A549 (cell line): ENCODE measurements at regions not wholly inside any gene's neighbourhood (a gene's known extent, or its start where the extent isn't known, plus 50 kb on each side); places are given as distances from the start of the nearest gene placed in this dataset.
A peak's percentile ranks its signal among the peaks of the same experiment; 100 is the strongest.

Source experiments
- ATAC-seq, 2 experiments: fragments of 200-7000 bp in 1 of 2; fragments of >200 bp in 1 of 2; cut with Nextera tagmentation in 1 of 2; cut with Tn5 transposase in 1 of 2; 3 replicates each; pipeline versions ENCODE4 v1.8.0 to v1.9.1; 2018 to 2020; ENCODE audit warnings: mild to moderate bottlenecking in 1 of 2, moderate library complexity in 1 of 2
- CTCF ChIA-PET: fragments of 300-600 bp; sonication (Branson Sonifier 250); formaldehyde crosslinking; extraction: SDS; loops from one replicate; lab custom pipeline; 2021; ENCODE audit warnings: antibody characterized with exemption, inconsistent platforms; lab: Yijun Ruan, JAX
- POLR2A ChIA-PET: fragments of 350-600 bp; formaldehyde crosslinking; extraction: SDS; loops from one replicate; lab custom pipeline; 2021; ENCODE audit warnings: antibody characterized with exemption, inconsistent platforms; lab: Yijun Ruan, JAX
- DNase-seq, 2 experiments: peaks; one replicate each; pipeline versions ENCODE4 v3.0.0 to v3.0.0-alpha.2; 2011 to 2016; ENCODE audit warnings: low read depth in 1 of 2, low spot score in 1 of 2
- FAIRE-seq: peaks from 2 replicates; lab custom pipeline; 2011; peaks lifted over from hg19 to GRCh38; lab: Jason Lieb, UNC
- H3K27ac ChIP-seq, 2 experiments: fragments of >200 bp; sonication (Bioruptor Twin); formaldehyde crosslinking; 3 replicates each; pipeline ENCODE4 v1.5.1; 2016 to 2017
- H3K4me1 ChIP-seq: fragments of >200 bp; sonication (Bioruptor Twin); formaldehyde crosslinking; 3 replicates; pipeline ENCODE4 v1.6.1; 2016
- H3K4me2 ChIP-seq: fragments of >200 bp; sonication (Bioruptor Twin); formaldehyde crosslinking; 3 replicates; pipeline ENCODE4 v1.6.1; 2016
- H3K4me3 ChIP-seq: fragments of >200 bp; sonication (Bioruptor Twin); formaldehyde crosslinking; 3 replicates; pipeline ENCODE4 v1.5.1; 2016
- H3K9me3 ChIP-seq: fragments of >200 bp; sonication (Bioruptor Twin); formaldehyde crosslinking; 3 replicates; pipeline ENCODE4 v1.6.1; 2016
- BCL3 ChIP-seq: fragments of >200 bp; sonication (Bioruptor Twin); formaldehyde crosslinking; IDR thresholded peaks from 3 replicates; pipeline ENCODE4 v1.6.1; 2016
- CBX8 ChIP-seq: fragments of 200-600 bp; sonication (generic); IDR thresholded peaks from 2 replicates; pipeline ENCODE4 v1.6.1; 2016
- CEBPB ChIP-seq, 2 experiments: fragments of >200 bp in 1 of 2; sonication (Bioruptor Twin) in 1 of 2; formaldehyde crosslinking in 1 of 2; IDR thresholded peaks; 2 replicates each; pipeline ENCODE4 v1.6.1; 2012 to 2016
- CHD2 ChIP-seq: fragments of 150-350 bp; IDR thresholded peaks from 2 replicates; pipeline ENCODE4 v1.6.1; 2014; ENCODE audit warnings: low read length; ENCODE audit not compliant: partially characterized antibody
- EP300 ChIP-seq, 2 experiments: fragments of >200 bp; sonication (Bioruptor Twin); formaldehyde crosslinking; IDR thresholded peaks; 2 replicates in 1 of 2; 3 replicates in 1 of 2; pipeline ENCODE4 v1.6.1; 2016 to 2017
- HDAC2 ChIP-seq: fragments of 200-600 bp; sonication (generic); IDR thresholded peaks from 2 replicates; pipeline ENCODE4 v1.6.1; 2016
- HES2 ChIP-seq: fragments of >200 bp; sonication (Bioruptor Twin); formaldehyde crosslinking; IDR thresholded peaks from 2 replicates; pipeline ENCODE4 v1.6.1; 2016
- HEYL ChIP-seq: fragments of 250-450 bp; sonication (Bioruptor Pico); IDR thresholded peaks from 2 replicates; pipeline ENCODE4 v1.8.0; 2021; ENCODE audit warnings: mild to moderate bottlenecking, moderate library complexity
- HOXB13 ChIP-seq: fragments of 250-450 bp; sonication (Bioruptor Pico); IDR thresholded peaks from 2 replicates; pipeline ENCODE4 v1.5.0; 2020; ENCODE audit warnings: low read depth, mild to moderate bottlenecking, moderate library complexity
- JUN ChIP-seq, 2 experiments: fragments of >200 bp; sonication (Bioruptor Twin); formaldehyde crosslinking; IDR thresholded peaks; 2 replicates in 1 of 2; 3 replicates in 1 of 2; pipeline ENCODE4 v1.6.1; 2016 to 2017
- MAX ChIP-seq: IDR thresholded peaks from 2 replicates; pipeline ENCODE4 v1.6.1; 2012
- MAZ ChIP-seq: fragments of 150-350 bp; IDR thresholded peaks from 2 replicates; pipeline ENCODE4 v1.6.1; 2014; ENCODE audit warnings: antibody characterized with exemption, low read depth, low read length, borderline replicate concordance
- MYC ChIP-seq: IDR thresholded peaks from 2 replicates; pipeline ENCODE4 v1.6.1; 2012; ENCODE audit warnings: mild to moderate bottlenecking, inconsistent platforms, low read length, improper control_type of control experiment, borderline replicate concordance
- NFE2L2 ChIP-seq: fragments of 150-350 bp; conservative IDR thresholded peaks from 2 replicates; pipeline ENCODE4 v1.6.1; 2014; ENCODE audit warnings: low read length
- NPAS2 ChIP-seq: fragments of 250-450 bp; sonication (Bioruptor Pico); IDR thresholded peaks from 2 replicates; pipeline ENCODE4 v1.8.0; 2022; ENCODE audit warnings: mild to moderate bottlenecking, moderate library complexity, borderline replicate concordance
- NR3C1 ChIP-seq: fragments of >200 bp; sonication (Bioruptor Twin); formaldehyde crosslinking; IDR thresholded peaks from 3 replicates; pipeline ENCODE4 v1.6.1; 2017
- PBX3 ChIP-seq: IDR thresholded peaks from 2 replicates; pipeline ENCODE4 v1.6.1; 2012
- RAD21 ChIP-seq, 2 experiments: fragments of >200 bp in 1 of 2; sonication (Bioruptor Twin) in 1 of 2; formaldehyde crosslinking in 1 of 2; IDR thresholded peaks in 1 of 2; conservative IDR thresholded peaks in 1 of 2; 2 replicates in 1 of 2; 3 replicates in 1 of 2; pipeline ENCODE4 v1.6.1; 2012 to 2018; ENCODE audit warnings: inconsistent platforms in 1 of 2
- REST ChIP-seq: fragments of 200-600 bp; sonication (generic); IDR thresholded peaks from 2 replicates; pipeline ENCODE4 v1.6.1; 2016; ENCODE audit warnings: antibody characterized with exemption, mild to moderate bottlenecking, moderate library complexity
- RFX5 ChIP-seq: fragments of 450-650 bp; IDR thresholded peaks from 2 replicates; pipeline ENCODE4 v1.7.1; 2014; ENCODE audit warnings: antibody characterized with exemption, mild to moderate bottlenecking, moderate library complexity
- SMC3 ChIP-seq: fragments of >200 bp; sonication (Bioruptor Twin); formaldehyde crosslinking; IDR thresholded peaks from 3 replicates; pipeline ENCODE4 v1.6.1; 2018; ENCODE audit warnings: inconsistent platforms
- TFCP2L1 ChIP-seq: fragments of 250-450 bp; sonication (Bioruptor Pico); IDR thresholded peaks from 2 replicates; pipeline ENCODE4 v1.5.0; 2021; ENCODE audit warnings: mild to moderate bottlenecking
- TP53 ChIP-seq: fragments of 250-450 bp; sonication (Bioruptor Pico); IDR thresholded peaks from 2 replicates; pipeline ENCODE4 v1.5.0; 2021; ENCODE audit warnings: mild to moderate bottlenecking, moderate library complexity
- USF2 ChIP-seq: fragments of 450-650 bp; IDR thresholded peaks from 2 replicates; pipeline ENCODE4 v1.6.1; 2014; ENCODE audit warnings: antibody characterized with exemption
- ZC3H11A ChIP-seq: fragments of 450-650 bp; IDR thresholded peaks from 2 replicates; pipeline ENCODE4 v1.6.1; 2014; ENCODE audit warnings: antibody characterized with exemption, mild to moderate bottlenecking
- WGBS: methylation state at CpG from one replicate; pipeline ENCODE4 v1.1.6; 2017; ENCODE audit errors: missing lambda C conversion rate; 5-methylcytosine and 5-hydroxymethylcytosine counted together

- TF ChIP-seq NFE2L2: no peak
- TF ChIP-seq BCL3: no peak
- no peak for TF ChIP-seq HDAC2
- no peak for TF ChIP-seq REST
Measured at GRCh38 chr13:44299152-44299943, 74.3 kb upstream of the SERP2 start (continued).

GRCh38 chr13:44300895-44301638, 72.6 kb upstream of the SERP2 start:
- Histone ChIP-seq H3K9me3 (no peaks in the 10 kb centered on the region), H3K27ac (peak overlapping the region; percentile 93 to 97), H3K4me3 (no peak overlapping the region), H3K4me2 (peak overlapping the region; percentile 68), H3K4me1 (peaks cover 55% of the 10 kb centered on the region)
- FAIRE-seq (no peak), DNase-seq (peak; percentile 61 to 76), ATAC-seq (peak; percentile 91 to 93)
- WGBS: 8% methylated on average over 9 of the region's 9 CpGs
- ChIA-PET POLR2A (interaction anchor here (0.7 to 2.4 kb wide), 3 partner anchors 69 to 136 kb away, joined by 3 to 15 read pairs (median 7); no protein-coding TSS in a partner anchor), CTCF (interaction anchor here (0.8 to 2.0 kb wide), 3 partner anchors 10 to 396 kb away, joined by 3 to 7 read pairs (median 6); no protein-coding TSS in a partner anchor)
- TF ChIP-seq NR3C1 (no peak), USF2 (no peak), MAX (0 out of 2 replicates have a peak, but pooled peaks have one; percentile 49), TP53 (CRISPR knock-in tag) (no peak), TFCP2L1 (CRISPR knock-in tag) (no peak), HES2 (peak; percentile 45), CHD2 (no peak), JUN (IDR thresholded peaks at IDR 0.05) (peak; percentile 28 to 54; a peak in 2 of 5 replicates), EP300 (IDR thresholded peaks at IDR 0.05) (peak in 1 of 2 experiments; percentile 61; a peak in 1 of 5 replicates), PBX3 (no peak), HEYL (CRISPR knock-in tag) (no peak), REST (no peak), SMC3 (peak; percentile 9; the same call in 1 of the 3 replicates), NPAS2 (no peak), CEBPB (IDR thresholded peaks at IDR 0.05) (peak; percentile 87 to 96), CBX8 (no peak), MAZ (no peak), RFX5 (no peak), HOXB13 (CRISPR knock-in tag) (no peak), MYC (no peak), RAD21 (conservative IDR thresholded peaks at IDR 0.05 in 1 of 2, IDR thresholded peaks at IDR 0.05 in 1 of 2) (peak; percentile 16 to 18; a peak in 2 of 5 replicates), ZC3H11A (no peak)
